GM21390 (cell line): ENCODE measurements at regions not wholly inside any gene's neighbourhood (a gene's known extent, or its start where the extent isn't known, plus 50 kb on each side); places are given as distances from the start of the nearest gene placed in this dataset.

Experiments
- ATAC-seq: cut with Tn5 transposase; IDR thresholded peaks from one replicate; pipeline ENCODE4 v1.9.1; 2021; ENCODE audit not compliant: unreplicated experiment

- ATAC-seq: no peak
Observed at GRCh38 chr12:83214185-83214584, 527.5 kb downstream of the TMTC2 start.

GRCh38 chr12:83210933-83211332 lies 524.2 kb downstream of the TMTC2 start:
- ATAC-seq: no peak

GRCh38 chr12:83199069-83199468 lies 512.4 kb downstream of the TMTC2 start:
- ATAC-seq: no peak

GRCh38 chr12:83198291-83199015 lies 511.7 kb downstream of the TMTC2 start:
- no peak for ATAC-seq

- ATAC-seq: no peak
Observed at GRCh38 chr12:83197483-83197914, 510.8 kb downstream of the TMTC2 start.

GRCh38 chr12:83196694-83197350 lies 510.1 kb downstream of the TMTC2 start:
- ATAC-seq: no peak

- no peak for ATAC-seq
Observed at GRCh38 chr12:83190631-83191390, 504.1 kb downstream of the TMTC2 start.

- no peak for ATAC-seq
Observed at GRCh38 chr12:83186419-83186818, 499.7 kb downstream of the TMTC2 start.

- no peak for ATAC-seq
Observed at GRCh38 chr12:83185241-83185640, 498.5 kb downstream of the TMTC2 start.
